ENCODE measurements at regions not wholly inside any gene's neighbourhood (a gene's known extent, or its start where the extent isn't known, plus 50 kb on each side); places are given as distances from the start of the nearest gene placed in this dataset.

GRCh38 chr4:126772662-126773061, 860.1 kb upstream of the INTU start:
- Histone ChIP-seq H3K27me3 (no peaks in the 10 kb centered on the region), H3K4me3 (no peak overlapping the region), H3K36me3 (replicated peaks in 1 of 2) (no peaks in the 10 kb centered on the region), H3K9me3 (replicated peaks in 1 of 3) (no peaks in the 10 kb centered on the region), H3K4me1 (replicated peaks in 1 of 2) (no peaks in the 10 kb centered on the region), H3K27ac (no peak overlapping the region)
- intact Hi-C loops (cut with DNase I), result no loop called here
- DNase-seq, result no peak
- TF ChIP-seq CTCF (IDR thresholded peaks at IDR 0.05) (no peak), POLR2A (IDR thresholded peaks at IDR 0.05) (no peak)
- WGBS, 4 donors, result 36 to 46% (median 43%) methylated on average over 3 of the region's 3 CpGs

- DNase-seq, result no peak
- Histone ChIP-seq H3K27ac (no peak overlapping the region), H3K27me3 (no peaks in the 10 kb centered on the region), H3K4me3 (no peak overlapping the region), H3K9me3 (replicated peaks in 1 of 3) (no peaks in the 10 kb centered on the region), H3K4me1 (replicated peaks in 1 of 2) (no peaks in the 10 kb centered on the region), H3K36me3 (replicated peaks in 1 of 2) (no peaks in the 10 kb centered on the region)
- 53 to 76% (median 65%) methylated on average over 5 of the region's 5 CpGs for WGBS, 4 donors
- intact Hi-C loops (cut with DNase I), result no loop called here
- no peak for TF ChIP-seq CTCF (IDR thresholded peaks at IDR 0.05)
- no peak for TF ChIP-seq POLR2A (IDR thresholded peaks at IDR 0.05)
Observed at GRCh38 chr4:126775485-126776106, 857.2 kb upstream of the INTU start.

- Histone ChIP-seq H3K27ac (no peak overlapping the region), H3K9me3 (replicated peaks in 1 of 3) (no peaks in the 10 kb centered on the region), H3K27me3 (no peaks in the 10 kb centered on the region), H3K4me3 (no peak overlapping the region), H3K36me3 (replicated peaks in 1 of 2) (no peaks in the 10 kb centered on the region), H3K4me1 (replicated peaks in 1 of 2) (no peaks in the 10 kb centered on the region)
- DNase-seq, result no peak
- TF ChIP-seq CTCF (IDR thresholded peaks at IDR 0.05) (no peak), POLR2A (IDR thresholded peaks at IDR 0.05) (no peak)
- WGBS, 4 donors, result 31 to 57% (median 51%) methylated on average over 5 of the region's 5 CpGs
- intact Hi-C loops (cut with DNase I), result no loop called here
Observed at GRCh38 chr4:126776361-126776760, 856.4 kb upstream of the INTU start.

GRCh38 chr4:126777649-126778048, 855.1 kb upstream of the INTU start:
- WGBS, 4 donors, result 60 to 76% (median 71%) methylated on average over 1 of the region's 1 CpG

More at GRCh38 chr4:126777649-126778048, 855.1 kb upstream of the INTU start:
- Histone ChIP-seq H3K27me3 (no peaks in the 10 kb centered on the region), H3K27ac (no peak overlapping the region), H3K4me3 (no peak overlapping the region), H3K9me3 (replicated peaks in 1 of 3) (no peaks in the 10 kb centered on the region), H3K4me1 (replicated peaks in 1 of 2) (no peaks in the 10 kb centered on the region), H3K36me3 (replicated peaks in 1 of 2) (no peaks in the 10 kb centered on the region)
- TF ChIP-seq CTCF (IDR thresholded peaks at IDR 0.05), result no peak
- TF ChIP-seq POLR2A (IDR thresholded peaks at IDR 0.05), result no peak
- DNase-seq, result no peak
- intact Hi-C loops (cut with DNase I), result no loop called here
